Nucleus accumbens (tissue), 56 donors: ENCODE measurements at regions not wholly inside any gene's neighbourhood (a gene's known extent, or its start where the extent isn't known, plus 50 kb on each side); places are given as distances from the start of the nearest gene placed in this dataset.

Experiments used
- DNase-seq, 56 donors: peaks; one replicate each; lab custom pipeline; 2025; lab: John Stamatoyannopoulos, UW

GRCh38 chr20:6579417-6579816 lies 188.1 kb upstream of the BMP2 start:
- no peak for DNase-seq

- DNase-seq, result no peak
These were observed 190.0 kb upstream of the BMP2 start for GRCh38 chr20:6577451-6577850.

- DNase-seq, result no peak
These were observed 190.8 kb upstream of the BMP2 start for GRCh38 chr20:6576726-6577125.

GRCh38 chr20:6575912-6576401 lies 191.5 kb upstream of the BMP2 start:
- DNase-seq, result no peak

- no peak for DNase-seq
These were observed 200.7 kb upstream of the BMP2 start for GRCh38 chr20:6566821-6567220.

GRCh38 chr20:6562111-6562510 lies 205.4 kb upstream of the BMP2 start:
- DNase-seq, result no peak

GRCh38 chr20:6560978-6561377 lies 206.5 kb upstream of the BMP2 start:
- DNase-seq, result no peak

GRCh38 chr20:6559791-6560190 lies 207.7 kb upstream of the BMP2 start:
- no peak for DNase-seq

GRCh38 chr20:6558341-6558740 lies 209.1 kb upstream of the BMP2 start:
- no peak for DNase-seq

- DNase-seq, result peak in 3 of 56 donors; percentile 0 to 3 (median 2)
These were observed 233.6 kb upstream of the BMP2 start for GRCh38 chr20:6533761-6534479.

- no peak for DNase-seq
These were observed 234.1 kb upstream of the BMP2 start for GRCh38 chr20:6533351-6533750.

GRCh38 chr20:6530779-6531315 lies 236.6 kb upstream of the BMP2 start:
- no peak for DNase-seq

GRCh38 chr20:6530254-6530653 lies 237.2 kb upstream of the BMP2 start:
- DNase-seq, result no peak

GRCh38 chr20:6525447-6526303 lies 241.8 kb upstream of the BMP2 start:
- DNase-seq, result no peak

- no peak for DNase-seq
These were observed 243.2 kb upstream of the BMP2 start for GRCh38 chr20:6524305-6524704.

GRCh38 chr20:6519556-6519955 lies 247.9 kb upstream of the BMP2 start:
- no peak for DNase-seq

- no peak for DNase-seq
These were observed 252.2 kb upstream of the BMP2 start for GRCh38 chr20:6515261-6515660.

- no peak for DNase-seq
These were observed 253.9 kb upstream of the BMP2 start for GRCh38 chr20:6513599-6513998.

- DNase-seq, result no peak
These were observed 258.1 kb upstream of the BMP2 start for GRCh38 chr20:6509374-6509773.

GRCh38 chr20:6506906-6507305 lies 260.6 kb upstream of the BMP2 start:
- DNase-seq, result no peak

GRCh38 chr20:6504826-6505225 lies 262.7 kb upstream of the BMP2 start:
- DNase-seq, result no peak

- no peak for DNase-seq
These were observed 263.3 kb upstream of the BMP2 start for GRCh38 chr20:6504179-6504578.
